K562 (cell line): ENCODE measurements at regions not wholly inside any gene's neighbourhood (a gene's known extent, or its start where the extent isn't known, plus 50 kb on each side); places are given as distances from the start of the nearest gene placed in this dataset.

Experiments used
- ATAC-seq: fragments of 200-7000 bp; cut with Tn5 transposase; 3 replicates; pipeline ENCODE4 v1.9.1; 2020; ENCODE audit warnings: moderate library complexity
- BruUV-seq: library from RNA; stranded (reverse); fragments of 400-500 nt; replicated peaks from 2 replicates; lab custom pipeline; 2021; lab: Mats Ljungman, UMichigan
- CTCF ChIA-PET: fragments of 300-600 bp; formaldehyde crosslinking; extraction: SDS; loops from one replicate; lab custom pipeline; 2021; ENCODE audit warnings: low intra/inter-chr PET ratio; lab: Yijun Ruan, JAX
- POLR2A ChIA-PET: fragments of 300-600, 350-650 bp; sonication (Branson Sonifier 250); formaldehyde crosslinking; extraction: SDS; loops from one replicate; lab custom pipeline; 2021; ENCODE audit warnings: antibody characterized with exemption, inconsistent platforms; lab: Yijun Ruan, JAX
- DNase-seq, 4 experiments: peaks; one replicate each; pipeline versions ENCODE4 v3.0.0 to v3.0.0-alpha.2; 2011 to 2018; ENCODE audit warnings: low spot score in 3 of 4, mixed read lengths in 3 of 4; ENCODE audit errors: extremely low read depth in 1 of 4
- FAIRE-seq: peaks from 2 replicates; lab custom pipeline; 2011; peaks lifted over from hg19 to GRCh38; lab: Jason Lieb, UNC
- H2AFZ ChIP-seq: 2 replicates; pipeline ENCODE4 v1.6.0; 2011; ENCODE audit warnings: low read depth, low read length, control low read depth, inconsistent platforms
- H3K27ac ChIP-seq: fragments of 200-600 bp; 3 replicates; pipeline ENCODE4 v1.8.0; 2011; ENCODE audit warnings: low read depth, mild to moderate bottlenecking, control low read depth, inconsistent platforms, low read length, moderate library complexity, mixed read lengths; ENCODE audit errors: extremely low read depth
- H3K27me3 ChIP-seq, 2 experiments: fragments of 300-600 bp in 1 of 2; 2 replicates in 1 of 2; 3 replicates in 1 of 2; pipeline versions ENCODE4 v1.6.0 to v1.8.0; 2011; ENCODE audit warnings: inconsistent platforms in 2 of 2, low read length in 2 of 2, mild to moderate bottlenecking in 1 of 2, mixed read lengths in 1 of 2, moderate library complexity in 1 of 2; ENCODE audit not compliant: control insufficient read depth in 2 of 2, insufficient read depth in 2 of 2
- H3K36me3 ChIP-seq: fragments of 300-600 bp; 3 replicates; pipeline ENCODE4 v1.8.0; 2011; ENCODE audit warnings: mild to moderate bottlenecking, low read length, inconsistent platforms; ENCODE audit not compliant: control insufficient read depth, insufficient read depth
- H3K4me1 ChIP-seq, 2 experiments: fragments of 200-600 bp in 1 of 2; replicated peaks in 1 of 2; 2 replicates in 1 of 2; 3 replicates in 1 of 2; pipeline versions ENCODE4 v1.5.1 to v1.8.0; 2011; ENCODE audit warnings: inconsistent platforms in 2 of 2, low read length in 2 of 2, mild to moderate bottlenecking in 1 of 2, mixed read lengths in 1 of 2, moderate library complexity in 1 of 2; ENCODE audit not compliant: control insufficient read depth in 2 of 2, insufficient read depth in 2 of 2
- H3K4me2 ChIP-seq: 2 replicates; pipeline ENCODE4 v1.6.1; 2011; ENCODE audit warnings: low read length, control low read depth, inconsistent platforms, mixed read lengths; ENCODE audit not compliant: insufficient read depth
- H3K4me3 ChIP-seq: fragments of 200-600 bp; sonication (generic), shearing (Covaris generic); 2 replicates; pipeline ENCODE4 v1.5.1; 2016; ENCODE audit warnings: control low read depth, inconsistent platforms
- H3K79me2 ChIP-seq: fragments of 200-600 bp; 3 replicates; pipeline ENCODE4 v1.8.0; 2011; ENCODE audit warnings: low read length, inconsistent platforms; ENCODE audit not compliant: control insufficient read depth, insufficient read depth
- H3K9ac ChIP-seq, 2 experiments: 2 replicates each; pipeline versions ENCODE4 v1.6.0 to v1.6.1; 2011; ENCODE audit warnings: low read depth in 2 of 2, low read length in 2 of 2, control low read depth in 1 of 2, inconsistent platforms in 1 of 2, mild to moderate bottlenecking in 1 of 2, mixed read lengths in 1 of 2; ENCODE audit not compliant: insufficient read depth in 1 of 2
- H3K9me1 ChIP-seq: one replicate; pipeline ENCODE4 v1.6.0; 2011; ENCODE audit warnings: inconsistent platforms, mild to moderate bottlenecking, low read length, moderate library complexity; ENCODE audit not compliant: control insufficient read depth, insufficient read depth
- H3K9me3 ChIP-seq: replicated peaks from 2 replicates; pipeline ENCODE4 v1.5.1; 2011; ENCODE audit warnings: low read depth, low read length, inconsistent platforms; ENCODE audit not compliant: control insufficient read depth, insufficient read depth
- H4K20me1 ChIP-seq: replicated peaks from 2 replicates; pipeline ENCODE4 v1.6.1; 2011; ENCODE audit warnings: low read length, inconsistent platforms, mixed read lengths; ENCODE audit not compliant: control insufficient read depth, insufficient read depth
- C11orf30 ChIP-seq: fragments of 450-650 bp; IDR thresholded peaks from 2 replicates; pipeline ENCODE4 v1.6.1; 2016; ENCODE audit warnings: low read depth, mild to moderate bottlenecking
- CEBPB ChIP-seq: fragments of 450-650 bp; IDR thresholded peaks from 2 replicates; pipeline ENCODE4 v1.6.1; 2016; ENCODE audit warnings: missing genetic modification characterization, missing compliant biosample characterization
- CEBPG ChIP-seq, 3 experiments: fragments of 200-800 bp in 1 of 3; sonication (Bioruptor generic) in 1 of 3; sonication (generic) in 1 of 3; formaldehyde crosslinking in 1 of 3; IDR thresholded peaks in 2 of 3; conservative IDR thresholded peaks in 1 of 3; 2 replicates each; pipeline versions ENCODE4 v1.6.1 to v1.8.0; 2016 to 2022; ENCODE audit warnings: missing compliant biosample characterization in 2 of 3, missing genetic modification characterization in 2 of 3, mild to moderate bottlenecking in 1 of 3, missing genetic modification reagents in 1 of 3
- FOXA3 ChIP-seq, 2 experiments: fragments of 450-650 bp in 1 of 2; sonication (generic) in 1 of 2; formaldehyde crosslinking; IDR thresholded peaks in 1 of 2; conservative IDR thresholded peaks in 1 of 2; 2 replicates each; pipeline versions ENCODE4 v1.4.0 to v1.8.0; 2020 to 2022; ENCODE audit warnings: mild to moderate bottlenecking in 2 of 2, missing genetic modification reagents in 1 of 2
- HDAC8 ChIP-seq: fragments of 450-650 bp; IDR thresholded peaks from 2 replicates; pipeline ENCODE4 v1.6.1; 2016; ENCODE audit warnings: mild to moderate bottlenecking, missing genetic modification characterization, moderate library complexity, missing compliant biosample characterization
- KDM1A ChIP-seq, 2 experiments: fragments of 450-650 bp; IDR thresholded peaks; 2 replicates each; pipeline ENCODE4 v1.6.1; 2016; ENCODE audit warnings: mild to moderate bottlenecking in 2 of 2
- MAFF ChIP-seq: IDR thresholded peaks from 2 replicates; pipeline ENCODE4 v1.6.1; 2012; ENCODE audit warnings: low read length, improper control_type of control experiment
- NR4A1 ChIP-seq, 2 experiments: fragments of 250-450 bp in 1 of 2; fragments of 450-650 bp in 1 of 2; sonication (Bioruptor Pico) in 1 of 2; IDR thresholded peaks; 2 replicates each; pipeline versions ENCODE4 v1.4.0 to v1.6.1; 2016 to 2020; ENCODE audit warnings: mild to moderate bottlenecking in 2 of 2, missing compliant biosample characterization in 1 of 2, missing genetic modification characterization in 1 of 2, moderate library complexity in 1 of 2
- RFX7 ChIP-seq: fragments of 250-450 bp; sonication (Bioruptor Pico); IDR thresholded peaks from 2 replicates; pipeline ENCODE4 v1.5.1; 2021; ENCODE audit warnings: mild to moderate bottlenecking
- TCF3 ChIP-seq: sonication (generic); formaldehyde crosslinking; IDR thresholded peaks from 2 replicates; pipeline ENCODE4 v1.4.0; 2020; ENCODE audit warnings: mild to moderate bottlenecking, missing genetic modification reagents
- ZC3H8 ChIP-seq: fragments of 450-650 bp; IDR thresholded peaks from 2 replicates; pipeline ENCODE4 v1.6.1; 2017
- ZNF12 ChIP-seq: sonication (generic); formaldehyde crosslinking; IDR thresholded peaks from 2 replicates; pipeline ENCODE4 v1.4.0; 2020; ENCODE audit warnings: mild to moderate bottlenecking, missing genetic modification reagents
- ZNF184 ChIP-seq: sonication (generic); formaldehyde crosslinking; IDR thresholded peaks from 2 replicates; pipeline ENCODE4 v1.5.0; 2020; ENCODE audit warnings: missing genetic modification reagents
- ZNF316 ChIP-seq: fragments of 450-650 bp; IDR thresholded peaks from 2 replicates; pipeline ENCODE4 v1.6.1; 2016
- in situ Hi-C: fragments of 300-500 bp; cut with MboI; formaldehyde crosslinking; loops from 4 replicates; pipeline ENCODE4 v1.15.0; 2018; ENCODE audit warnings: inconsistent platforms, mixed read lengths
- intact Hi-C: fragments of 100-400 bp; cut with micrococcal nuclease; formaldehyde crosslinking; loops from 2 replicates; pipeline ENCODE4 v1.14.2; 2022
- TF ChIP-seq, protein P1 (sequence below): fragments of 250-450 bp; sonication (Bioruptor Pico); IDR thresholded peaks from 2 replicates; pipeline ENCODE4 v1.8.0; 2022; ENCODE audit warnings: inconsistent platforms, mild to moderate bottlenecking, moderate library complexity, borderline replicate concordance

DNA sequence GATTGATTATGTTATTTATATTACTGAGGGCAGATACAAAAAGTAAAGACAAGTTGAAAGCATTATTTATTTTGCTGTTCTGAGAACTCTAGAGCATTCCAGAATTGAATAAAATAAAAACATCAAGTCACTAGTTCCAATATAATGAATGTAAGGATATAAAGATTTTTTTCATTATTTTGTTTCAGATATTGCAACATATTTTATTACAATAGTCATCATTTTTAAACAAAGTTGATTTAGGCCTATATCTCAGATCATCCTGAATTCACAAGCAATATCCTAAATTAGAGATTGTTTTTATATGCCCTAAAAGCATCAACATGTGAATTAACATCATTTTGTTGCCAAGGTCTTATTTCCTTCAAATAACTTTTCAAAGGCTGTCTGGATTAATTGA, 535.6 kb upstream of the KCND2 start:
- Histone ChIP-seq H3K27me3 (no peaks in the 10 kb centered on the region), H3K9me3 (no peaks in the 10 kb centered on the region), H2AFZ (no peak overlapping the region), H3K4me2 (no peak overlapping the region), H3K27ac (no peak overlapping the region), H3K36me3 (no peaks in the 10 kb centered on the region), H3K4me3 (no peak overlapping the region), H3K79me2 (peaks cover 6% of the 10 kb centered on the region; the same call in 1 of the 3 replicates), H4K20me1 (no peaks in the 10 kb centered on the region), H3K9ac (no peak overlapping the region), H3K4me1 (no peaks in the 10 kb centered on the region), H3K9me1 (no peaks in the 10 kb centered on the region)
- POLR2A ChIA-PET = no interaction called here
- CTCF ChIA-PET = no interaction called here
- FAIRE-seq = no peak
- TF ChIP-seq C11orf30 = peak; percentile 57
- TF ChIP-seq NR4A1 (CRISPR knock-in tag; IDR thresholded peaks at IDR 0.05) = no peak
- TF ChIP-seq NR4A1 (tag; IDR thresholded peaks at IDR 0.05) = no peak
- TF ChIP-seq, protein P1, sequence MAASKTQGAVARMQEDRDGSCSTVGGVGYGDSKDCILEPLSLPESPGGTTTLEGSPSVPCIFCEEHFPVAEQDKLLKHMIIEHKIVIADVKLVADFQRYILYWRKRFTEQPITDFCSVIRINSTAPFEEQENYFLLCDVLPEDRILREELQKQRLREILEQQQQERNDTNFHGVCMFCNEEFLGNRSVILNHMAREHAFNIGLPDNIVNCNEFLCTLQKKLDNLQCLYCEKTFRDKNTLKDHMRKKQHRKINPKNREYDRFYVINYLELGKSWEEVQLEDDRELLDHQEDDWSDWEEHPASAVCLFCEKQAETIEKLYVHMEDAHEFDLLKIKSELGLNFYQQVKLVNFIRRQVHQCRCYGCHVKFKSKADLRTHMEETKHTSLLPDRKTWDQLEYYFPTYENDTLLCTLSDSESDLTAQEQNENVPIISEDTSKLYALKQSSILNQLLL (CRISPR knock-in tag) = no peak
- no peak for TF ChIP-seq KDM1A (IDR thresholded peaks at IDR 0.05)
- no peak for TF ChIP-seq ZNF184
- no peak for TF ChIP-seq CEBPG (CRISPR knock-in tag; IDR thresholded peaks at IDR 0.05)
- peak in 1 of 2 experiments; percentile 62; a peak in 1 of 4 replicates for TF ChIP-seq CEBPG (tag; conservative IDR thresholded peaks at IDR 0.05 in 1 of 2, IDR thresholded peaks at IDR 0.05 in 1 of 2)
- no peak for TF ChIP-seq TCF3 (CRISPR knock-in tag)
- no peak for TF ChIP-seq FOXA3 (CRISPR knock-in tag; conservative IDR thresholded peaks at IDR 0.05 in 1 of 2, IDR thresholded peaks at IDR 0.05 in 1 of 2)
- TF ChIP-seq MAFF = no peak
- TF ChIP-seq HDAC8 (tag) = no peak
- peak; percentile 27; the same call in 1 of the 2 replicates for TF ChIP-seq CEBPB (tag)
- no peak for TF ChIP-seq RFX7 (CRISPR knock-in tag)
- TF ChIP-seq ZNF12 (CRISPR knock-in tag) = no peak
- no peak for TF ChIP-seq ZC3H8
- TF ChIP-seq ZNF316 = peak; percentile 85
- in situ Hi-C loops (no loop called here), intact Hi-C loops (no loop called here)
- DNase-seq = no peak
- BruUV-seq = no TSS peak
- ATAC-seq = no peak
